ENCODE measurements at regions not wholly inside any gene's neighbourhood (a gene's known extent, or its start where the extent isn't known, plus 50 kb on each side); places are given as distances from the start of the nearest gene placed in this dataset.

DNA sequence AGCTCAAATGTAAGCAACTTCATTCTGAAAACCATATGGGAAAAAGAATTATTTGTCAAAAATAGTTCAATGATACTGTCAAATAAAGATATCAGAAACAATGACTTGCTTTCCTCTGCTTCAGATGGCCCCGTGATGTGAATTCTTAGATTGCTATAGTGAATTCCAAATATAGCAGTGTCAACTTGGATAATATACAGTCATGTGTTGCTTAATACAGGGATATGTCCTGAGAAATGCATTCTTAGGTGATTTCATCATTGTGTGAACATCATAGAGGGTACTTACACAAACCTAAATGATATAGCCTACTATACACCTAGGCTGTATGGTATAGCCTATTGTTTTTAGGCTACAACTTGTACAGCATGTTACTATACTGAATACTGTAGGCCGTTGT is 108.7 kb upstream of the MIS18BP1 start (continued):
- TF ChIP-seq IRF3 (IDR thresholded peaks at IDR 0.05; ENCODE audit: low read depth, low read length) = no peak

DNA sequence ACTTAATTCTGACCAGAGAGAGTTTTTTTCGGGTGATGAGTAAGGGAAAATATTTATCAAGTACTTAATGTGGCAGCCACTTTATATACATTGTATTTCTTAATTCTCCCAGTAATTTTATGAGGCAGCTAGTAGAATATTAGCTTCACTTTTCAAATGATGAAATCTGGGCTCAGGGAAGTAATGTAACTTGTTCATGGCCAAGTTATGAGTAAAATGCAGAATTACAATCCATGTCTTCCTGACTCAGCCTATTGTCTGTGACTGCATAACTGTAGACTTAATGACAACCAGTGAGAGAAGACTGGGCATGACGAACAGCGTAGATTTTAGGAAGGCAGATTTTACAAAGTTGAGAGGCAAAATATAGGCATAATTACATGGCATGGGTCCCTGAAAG is 106.7 kb upstream of the MIS18BP1 start:
- Histone ChIP-seq H3K27ac (ENCODE audit: low read depth in 2 of 2, low read length in 1 of 2) (no peak overlapping the region), H3K4me1 (ENCODE audit: control insufficient read depth in 1 of 2, insufficient read depth in 2 of 2, low read depth in 1 of 2, low read length in 1 of 2) (no peaks in the 10 kb centered on the region), H3K27me3 (ENCODE audit: insufficient read depth) (no peaks in the 10 kb centered on the region), H2AFZ (ENCODE audit: low read depth) (no peak overlapping the region), H3K9ac (no peak overlapping the region), H3K36me3 (replicated peaks in 1 of 2; ENCODE audit: control insufficient read depth in 1 of 2, insufficient read depth in 2 of 2, low read length in 1 of 2) (no peaks in the 10 kb centered on the region), H3K4me2 (no peak overlapping the region), H3F3A (replicated peaks; ENCODE audit: insufficient read depth) (no peaks in the 10 kb centered on the region), H3K9me2 (no peaks in the 10 kb centered on the region), H3K79me2 (ENCODE audit: insufficient read depth) (no peaks in the 10 kb centered on the region), H4K20me1 (ENCODE audit: insufficient read depth) (no peaks in the 10 kb centered on the region), H3K9me3 (no peaks in the 10 kb centered on the region), H3K4me3 (ENCODE audit: low read depth in 2 of 2, low read length in 1 of 2) (no peak overlapping the region)
- TF ChIP-seq EZH2phosphoT487 (IDR thresholded peaks at IDR 0.05; ENCODE audit: borderline replicate concordance, low read depth) (no peak), RXRA (IDR thresholded peaks at IDR 0.05; ENCODE audit: borderline replicate concordance, low read depth) (no peak), FOSL2 (IDR thresholded peaks at IDR 0.05; ENCODE audit: borderline replicate concordance, low read depth) (no peak), FOXJ3 (CRISPR knock-in tag; IDR thresholded peaks at IDR 0.05) (no peak), MXI1 (IDR thresholded peaks at IDR 0.05; ENCODE audit: low read depth, low read length) (no peak), ZBTB33 (IDR thresholded peaks at IDR 0.05; ENCODE audit: borderline replicate concordance, low read depth) (no peak), ELF1 (IDR thresholded peaks at IDR 0.05) (no peak), NFIC (IDR thresholded peaks at IDR 0.05; ENCODE audit: borderline replicate concordance) (no peak), IRF3 (IDR thresholded peaks at IDR 0.05; ENCODE audit: low read depth, low read length) (no peak), MEF2A (IDR thresholded peaks at IDR 0.05; ENCODE audit: borderline replicate concordance, low read depth) (no peak), EP300 (IDR thresholded peaks at IDR 0.05; ENCODE audit: borderline replicate concordance in 1 of 2, low read depth in 1 of 2, low read length in 1 of 2) (no peak), TCF12 (IDR thresholded peaks at IDR 0.05) (no peak), RFX5 (IDR thresholded peaks at IDR 0.05; ENCODE audit: low read length) (no peak), FOXM1 (IDR thresholded peaks at IDR 0.05; ENCODE audit: low read depth) (no peak), TEAD4 (IDR thresholded peaks at IDR 0.05; ENCODE audit: borderline replicate concordance, insufficient read depth) (no peak), CHD2 (IDR thresholded peaks at IDR 0.05; ENCODE audit: low read length, partially characterized antibody) (no peak), GABPA (IDR thresholded peaks at IDR 0.05; ENCODE audit: low read depth) (no peak)
- TF ChIP-seq, protein P1, sequence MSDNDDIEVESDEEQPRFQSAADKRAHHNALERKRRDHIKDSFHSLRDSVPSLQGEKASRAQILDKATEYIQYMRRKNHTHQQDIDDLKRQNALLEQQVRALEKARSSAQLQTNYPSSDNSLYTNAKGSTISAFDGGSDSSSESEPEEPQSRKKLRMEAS (IDR thresholded peaks at IDR 0.05; ENCODE audit: low read depth) = no peak
- CTCF ChIA-PET = no interaction called here
- WGBS (ENCODE audit: low lambda C conversion rate) = 25% methylated on average over 3 of the region's 3 CpGs
- no peak for DNase-seq
- POLR2A ChIA-PET = no interaction called here
